ENCODE measurements at regions not wholly inside any gene's neighbourhood (a gene's known extent, or its start where the extent isn't known, plus 50 kb on each side); places are given as distances from the start of the nearest gene placed in this dataset.

- WGBS (ENCODE audit: insufficient coverage): 88% methylated on average over 2 of the region's 9 CpGs
- intact Hi-C loops (cut with micrococcal nuclease): loop anchor here in 1 of 2 donors (10.0 kb wide), 1 partner anchor 702 kb away; the partner anchor contains the start of gene INHBA
These were observed 699.9 kb downstream of the INHBA start for GRCh38 chr7:41002741-41003610.

GRCh38 chr7:41000042-41000441 is 702.8 kb downstream of the INHBA start:
- no peaks in the 10 kb centered on the region for H3K4me1 ChIP-seq (ENCODE audit: control insufficient read depth in 1 of 2, insufficient read depth in 2 of 2, low read length in 2 of 2)
- Mint-ChIP-seq H3K36me3 (no peaks in the 10 kb centered on the region), H3K9me3 (no peaks in the 10 kb centered on the region), H3K4me3 (no peak overlapping the region), H3K27ac (no peak overlapping the region), H3K27me3 (ENCODE audit: low read depth in 3 of 3) (peaks cover 0 to 3% (median 3%) of the 10 kb centered on the region in 3 donors), H3K4me1 (no peaks in the 10 kb centered on the region)
- no peaks in the 10 kb centered on the region for H3K36me3 ChIP-seq (replicated peaks in 1 of 2; ENCODE audit: control insufficient read depth in 1 of 2, insufficient read depth in 2 of 2, low read length in 2 of 2)
- no peaks in the 10 kb centered on the region for H3K79me2 ChIP-seq (ENCODE audit: insufficient read depth, low read length)
- H3K27ac ChIP-seq (ENCODE audit: low read depth in 1 of 2, low read length in 2 of 2): no peak overlapping the region
- WGBS (ENCODE audit: insufficient coverage): no CpG with 5 or more reads among the region's 5 CpGs
- no peak overlapping the region for H3K4me3 ChIP-seq (replicated peaks in 1 of 3; ENCODE audit: low read depth in 2 of 3, low read length in 3 of 3)
- no peaks in the 10 kb centered on the region for H3K9me3 ChIP-seq (replicated peaks in 1 of 2; ENCODE audit: control insufficient read depth in 1 of 2, insufficient read depth in 1 of 2, low read length in 2 of 2)
- no peaks in the 10 kb centered on the region for H4K20me1 ChIP-seq (ENCODE audit: insufficient read depth, low read length)
- H3K4me2 ChIP-seq (replicated peaks; ENCODE audit: extremely low read depth, low read length, poor library complexity, severe bottlenecking): no peak overlapping the region
- intact Hi-C loops (cut with micrococcal nuclease): loop anchor here in 1 of 2 donors (10.0 kb wide), 1 partner anchor 705 kb away; the partner anchor contains the start of gene INHBA
- H2AFZ ChIP-seq (ENCODE audit: insufficient read depth, low read depth, low read length, poor library complexity, severe bottlenecking): no peak overlapping the region
- TF ChIP-seq CTCF (IDR thresholded peaks at IDR 0.05): no peak
- no peak for DNase-seq
- no peak overlapping the region for H3K9ac ChIP-seq (ENCODE audit: insufficient read depth, low read length, poor library complexity, severe bottlenecking)
- H3K27me3 ChIP-seq (ENCODE audit: control insufficient read depth in 2 of 2, insufficient read depth in 2 of 2, low read length in 2 of 2): no peaks in the 10 kb centered on the region

More at GRCh38 chr7:41002741-41003610, 699.9 kb downstream of the INHBA start:
- H3K4me2 ChIP-seq (replicated peaks; ENCODE audit: extremely low read depth, low read length, poor library complexity, severe bottlenecking): no peak overlapping the region
- H2AFZ ChIP-seq (ENCODE audit: insufficient read depth, low read depth, low read length, poor library complexity, severe bottlenecking): no peak overlapping the region
- no peaks in the 10 kb centered on the region for H3K9me3 ChIP-seq (replicated peaks in 1 of 2; ENCODE audit: control insufficient read depth in 1 of 2, insufficient read depth in 1 of 2, low read length in 2 of 2)
- Mint-ChIP-seq H3K4me1 (peaks cover 15% of the 10 kb centered on the region), H3K9me3 (no peaks in the 10 kb centered on the region), H3K4me3 (no peak overlapping the region), H3K36me3 (no peaks in the 10 kb centered on the region), H3K27me3 (ENCODE audit: low read depth in 3 of 3) (peaks cover 0 to 2% (median 2%) of the 10 kb centered on the region in 3 donors), H3K27ac (no peak overlapping the region)
- no peaks in the 10 kb centered on the region for H3K79me2 ChIP-seq (ENCODE audit: insufficient read depth, low read length)
- H3K4me3 ChIP-seq (replicated peaks in 1 of 3; ENCODE audit: low read depth in 2 of 3, low read length in 3 of 3): no peak overlapping the region
- no peaks in the 10 kb centered on the region for H3K36me3 ChIP-seq (replicated peaks in 1 of 2; ENCODE audit: control insufficient read depth in 1 of 2, insufficient read depth in 2 of 2, low read length in 2 of 2)
- no peaks in the 10 kb centered on the region for H3K27me3 ChIP-seq (ENCODE audit: control insufficient read depth in 2 of 2, insufficient read depth in 2 of 2, low read length in 2 of 2)
- no peak overlapping the region for H3K9ac ChIP-seq (ENCODE audit: insufficient read depth, low read length, poor library complexity, severe bottlenecking)
- no peak overlapping the region for H3K27ac ChIP-seq (ENCODE audit: low read depth in 1 of 2, low read length in 2 of 2)
- peak; percentile 31 to 55 (median 54) for DNase-seq
- peaks cover 6 to 11% of the 10 kb centered on the region in 2 donors for H3K4me1 ChIP-seq (ENCODE audit: control insufficient read depth in 1 of 2, insufficient read depth in 2 of 2, low read length in 2 of 2)
- no peaks in the 10 kb centered on the region for H4K20me1 ChIP-seq (ENCODE audit: insufficient read depth, low read length)
- peak; percentile 90 for TF ChIP-seq CTCF (IDR thresholded peaks at IDR 0.05)

Measured in CD14-positive monocyte (primary cell).